CD4-positive, alpha-beta T cell treated with Interleukin-4 for 4 hours (primary cell): ENCODE measurements at regions not wholly inside any gene's neighbourhood (a gene's known extent, or its start where the extent isn't known, plus 50 kb on each side); places are given as distances from the start of the nearest gene placed in this dataset.

Experiments used
- DNase-seq: peaks from one replicate; pipeline ENCODE4 v3.0.0-alpha.2; 2020

DNA sequence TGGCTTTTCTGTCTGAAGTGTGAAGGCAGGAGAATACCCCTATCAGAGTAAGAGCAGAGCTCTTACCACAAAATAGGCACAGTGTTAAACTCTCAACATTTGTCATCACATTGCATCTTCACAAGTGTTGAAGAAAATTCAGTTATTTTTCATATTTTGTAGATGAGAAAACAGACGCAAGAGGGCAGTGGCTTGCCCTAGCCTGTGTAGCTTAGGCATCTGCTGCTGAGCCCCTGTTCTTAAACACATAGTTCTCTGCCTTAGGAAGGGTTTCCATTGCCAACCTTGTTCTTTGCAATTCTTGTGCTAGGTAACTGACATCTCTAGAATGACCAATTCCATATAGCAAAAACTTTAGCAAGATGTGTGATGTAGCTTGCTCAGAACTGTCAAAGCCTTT, 112.7 kb upstream of the RMDN2 start:
- no peak for DNase-seq

DNA sequence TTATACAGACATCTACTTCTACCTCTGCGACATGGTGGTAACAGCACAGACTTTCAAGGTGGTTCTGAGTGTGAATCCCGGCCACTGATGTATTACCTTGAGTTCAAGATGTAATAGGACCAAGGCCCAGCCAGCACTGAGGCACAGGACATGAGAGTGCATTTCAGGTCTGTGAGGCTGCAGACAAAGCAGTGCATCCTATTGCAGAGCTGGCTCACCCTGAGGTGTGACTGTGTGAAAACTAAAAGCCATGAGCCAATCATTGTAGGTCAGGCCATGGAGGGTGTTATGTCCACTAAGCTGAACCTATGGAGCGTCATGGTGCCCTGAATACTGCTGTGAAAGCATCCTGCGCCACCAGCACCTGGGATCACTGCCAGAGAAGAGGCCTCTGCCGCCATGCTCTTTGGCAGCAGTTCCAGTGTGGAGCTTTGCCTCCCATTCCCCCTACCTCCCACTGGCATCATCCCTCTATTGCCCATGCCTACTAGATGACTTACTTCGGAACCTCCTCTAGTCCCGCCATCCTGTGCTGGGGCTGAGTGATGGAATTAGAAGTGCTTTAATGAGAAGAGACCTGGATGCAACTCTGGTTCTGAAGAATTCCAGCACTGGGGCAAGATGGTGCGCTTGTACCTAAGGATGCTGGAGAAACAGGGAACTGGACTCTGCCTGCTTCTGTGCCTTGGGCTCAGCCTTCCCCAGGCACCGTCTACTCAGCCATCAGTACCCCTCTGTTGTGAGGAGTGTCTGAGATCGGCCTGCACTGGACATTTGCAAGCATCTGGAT, 112.0 kb upstream of the RMDN2 start:
- no peak for DNase-seq

DNA sequence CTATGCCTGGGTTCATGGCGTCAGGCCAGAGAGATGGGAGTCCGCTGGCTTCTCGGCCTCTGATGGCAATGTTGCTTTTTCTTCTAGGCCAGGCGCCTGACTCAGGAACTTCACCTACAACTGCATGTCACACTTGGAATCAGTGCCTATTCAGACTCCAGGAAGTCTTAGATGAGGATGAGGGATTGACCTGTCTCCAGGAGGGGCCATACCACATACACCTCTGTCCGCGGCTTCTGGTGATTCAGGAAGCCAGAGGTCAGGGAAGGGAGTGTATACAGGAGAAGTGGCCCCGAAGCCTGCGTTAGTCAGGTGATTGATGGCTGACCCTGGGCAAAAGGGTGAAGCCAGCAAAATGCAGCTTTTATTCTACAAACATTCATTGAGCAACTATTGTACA, 109.1 kb upstream of the RMDN2 start:
- no peak for DNase-seq

DNA sequence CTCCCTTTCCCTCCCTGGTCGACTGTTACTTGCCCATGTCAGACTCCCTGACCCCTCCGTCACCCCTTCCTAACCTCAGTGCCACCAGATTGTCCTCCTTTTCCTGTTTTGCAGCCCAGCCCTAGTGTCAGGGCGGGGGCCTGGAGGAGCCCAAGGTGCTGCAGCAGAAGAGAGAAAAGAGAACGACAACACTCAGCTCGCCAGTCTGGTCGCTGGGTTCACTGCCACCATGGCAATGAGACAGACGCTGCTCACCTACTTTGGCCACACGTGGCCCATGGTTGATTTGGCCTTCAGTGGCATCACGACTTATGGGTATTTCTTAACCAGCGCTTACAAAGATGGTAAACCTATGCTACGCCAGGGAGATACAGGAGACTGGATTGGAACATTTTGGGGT, 108.4 kb upstream of the RMDN2 start:
- DNase-seq: no peak

DNA sequence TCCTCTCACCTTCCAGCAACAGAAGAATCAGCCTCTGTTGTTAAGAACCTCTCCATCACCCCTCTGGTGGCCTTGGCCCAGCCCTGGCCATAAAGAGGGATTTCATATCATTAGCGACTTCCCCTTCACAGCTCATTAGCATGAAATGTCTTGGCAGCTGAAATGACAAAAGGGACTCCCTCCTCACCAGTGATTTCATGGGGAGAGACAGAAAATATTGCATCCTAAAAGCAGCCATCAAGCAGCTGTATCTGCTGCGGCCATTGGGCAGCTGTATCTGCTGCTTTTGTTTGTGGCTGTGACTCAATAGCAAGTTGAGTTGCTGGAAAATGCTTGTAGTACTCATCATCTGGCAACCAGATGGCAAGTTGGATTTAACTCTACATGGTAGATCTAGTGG, 105.9 kb upstream of the RMDN2 start:
- no peak for DNase-seq

DNA sequence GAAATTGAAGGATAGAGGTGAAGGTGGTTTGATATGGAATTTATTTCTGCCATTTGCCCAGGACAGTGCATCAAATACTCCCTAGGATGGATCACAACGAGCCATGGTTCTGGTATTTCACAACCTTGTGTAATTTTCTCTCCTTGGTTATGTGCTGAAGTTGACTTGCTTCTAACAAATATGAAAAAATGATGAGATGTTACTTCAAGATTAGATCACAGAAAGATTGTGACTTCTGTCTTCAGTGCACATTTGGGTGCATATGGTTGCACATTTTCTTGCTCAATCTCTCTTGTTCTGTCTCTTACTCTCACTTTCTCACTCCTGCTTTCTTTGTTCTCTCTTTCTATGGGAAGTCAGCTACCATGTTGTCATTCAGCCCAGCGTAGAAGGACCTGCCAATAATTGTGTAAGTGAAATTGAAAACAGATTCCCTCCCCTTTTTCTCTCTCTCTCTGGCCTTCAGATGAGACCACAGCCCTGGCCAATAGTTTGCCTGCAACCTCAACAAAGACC, 104.6 kb upstream of the RMDN2 start:
- no peak for DNase-seq

DNA sequence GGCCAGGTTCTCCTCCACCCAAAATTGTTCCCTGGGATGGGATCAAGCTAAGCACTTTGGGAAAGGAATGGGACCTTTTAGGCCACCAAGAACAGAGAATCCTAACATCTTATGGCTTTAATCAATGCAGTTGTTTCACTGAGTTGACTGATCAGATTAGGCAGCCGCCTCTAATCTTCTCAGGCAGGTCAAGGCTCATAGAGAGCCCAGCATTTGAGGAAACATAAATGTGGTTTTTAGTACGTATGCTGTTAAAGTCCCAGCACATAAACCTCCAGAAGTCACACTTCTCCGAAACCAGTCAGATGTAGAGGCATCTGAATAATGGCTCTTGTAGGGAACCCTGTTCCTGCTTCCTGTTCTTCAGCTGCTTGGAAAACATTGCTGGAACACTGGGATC, 99.5 kb upstream of the RMDN2 start:
- DNase-seq: no peak

DNA sequence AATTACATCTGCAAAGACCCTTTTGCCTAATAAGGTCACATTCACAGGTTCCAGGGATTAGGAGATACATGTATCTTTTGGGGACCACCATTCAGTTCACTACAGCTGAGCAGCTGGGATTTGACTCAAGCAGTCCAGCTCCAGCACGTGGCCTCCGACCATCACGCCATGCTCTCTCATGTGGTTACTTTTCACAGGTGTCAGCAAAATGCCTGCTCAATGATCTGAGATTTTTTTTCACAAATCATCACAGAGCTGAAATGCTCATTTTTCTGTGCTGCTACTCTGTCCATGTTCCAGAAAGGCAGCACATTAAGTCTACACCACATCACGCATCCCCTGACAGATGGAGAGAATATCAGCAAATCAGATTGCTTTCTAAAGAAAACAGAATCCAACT, 98.5 kb upstream of the RMDN2 start:
- DNase-seq: no peak

DNA sequence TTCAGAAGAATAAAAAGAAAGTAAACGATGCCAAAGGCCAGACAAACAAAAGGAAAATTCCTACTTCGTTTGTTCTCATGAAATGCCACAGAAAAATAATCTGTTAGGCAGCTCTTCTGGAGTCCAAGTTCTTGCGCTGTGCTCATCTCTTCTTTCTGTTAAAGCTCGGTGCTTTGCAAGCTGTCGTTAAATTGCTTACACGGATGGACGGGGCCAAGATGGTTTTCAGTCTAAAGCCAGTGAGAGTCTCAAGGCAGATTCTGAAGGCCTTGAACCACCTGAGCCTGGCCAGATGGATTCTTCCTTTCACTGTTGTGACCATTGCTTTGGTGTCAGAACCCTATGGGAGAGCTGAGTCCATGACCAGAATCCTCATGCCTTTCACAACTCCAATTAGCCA, 97.6 kb upstream of the RMDN2 start:
- no peak for DNase-seq

DNA sequence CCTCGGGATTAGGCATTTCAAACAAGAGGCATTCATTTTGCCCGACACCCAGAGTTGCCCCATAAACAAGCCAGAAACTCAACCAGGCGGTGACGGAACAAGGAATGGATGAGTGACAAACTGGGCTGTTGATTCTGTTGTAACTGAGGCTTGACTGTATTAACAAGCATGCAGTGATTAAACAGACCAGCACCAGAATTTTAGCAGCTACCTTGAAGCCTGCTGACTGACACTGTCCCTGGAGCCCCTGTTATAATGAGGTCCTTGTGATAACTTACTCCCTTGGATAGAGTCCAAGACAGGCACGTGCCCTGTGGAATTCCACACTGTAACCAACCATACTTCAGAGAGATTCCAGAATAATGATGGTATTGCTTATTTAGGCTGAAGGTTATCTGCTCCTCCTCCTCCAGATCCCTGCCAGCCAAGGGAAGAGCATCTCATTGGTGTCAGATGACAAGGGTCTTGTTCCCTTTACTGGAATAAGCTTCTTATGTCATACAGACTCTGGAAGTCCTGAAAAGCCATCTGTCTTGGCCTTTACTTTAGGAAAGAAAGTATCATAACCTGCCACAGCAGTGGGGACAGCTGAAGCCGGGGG, 97.1 kb upstream of the RMDN2 start:
- no peak for DNase-seq

DNA sequence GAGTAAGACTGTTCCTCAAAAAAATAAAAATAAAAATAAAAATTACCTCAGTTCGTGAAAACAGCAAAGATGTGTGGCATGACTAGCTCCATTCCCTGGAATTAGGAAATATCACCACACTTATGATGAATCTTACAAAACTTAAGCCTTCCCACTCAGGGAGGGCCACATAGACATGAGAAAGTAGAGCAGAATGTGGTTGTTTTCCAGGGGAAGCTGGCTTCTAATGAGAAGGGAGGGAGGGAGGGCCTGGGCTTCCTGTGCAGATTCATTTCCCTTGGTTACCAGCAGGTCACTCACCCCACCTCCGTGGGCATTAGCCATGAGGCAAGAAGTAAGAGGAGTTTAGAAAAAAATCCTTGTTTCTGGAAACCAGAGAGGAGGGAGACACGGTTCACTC, 95.9 kb upstream of the RMDN2 start:
- DNase-seq: peak; percentile 34

DNA sequence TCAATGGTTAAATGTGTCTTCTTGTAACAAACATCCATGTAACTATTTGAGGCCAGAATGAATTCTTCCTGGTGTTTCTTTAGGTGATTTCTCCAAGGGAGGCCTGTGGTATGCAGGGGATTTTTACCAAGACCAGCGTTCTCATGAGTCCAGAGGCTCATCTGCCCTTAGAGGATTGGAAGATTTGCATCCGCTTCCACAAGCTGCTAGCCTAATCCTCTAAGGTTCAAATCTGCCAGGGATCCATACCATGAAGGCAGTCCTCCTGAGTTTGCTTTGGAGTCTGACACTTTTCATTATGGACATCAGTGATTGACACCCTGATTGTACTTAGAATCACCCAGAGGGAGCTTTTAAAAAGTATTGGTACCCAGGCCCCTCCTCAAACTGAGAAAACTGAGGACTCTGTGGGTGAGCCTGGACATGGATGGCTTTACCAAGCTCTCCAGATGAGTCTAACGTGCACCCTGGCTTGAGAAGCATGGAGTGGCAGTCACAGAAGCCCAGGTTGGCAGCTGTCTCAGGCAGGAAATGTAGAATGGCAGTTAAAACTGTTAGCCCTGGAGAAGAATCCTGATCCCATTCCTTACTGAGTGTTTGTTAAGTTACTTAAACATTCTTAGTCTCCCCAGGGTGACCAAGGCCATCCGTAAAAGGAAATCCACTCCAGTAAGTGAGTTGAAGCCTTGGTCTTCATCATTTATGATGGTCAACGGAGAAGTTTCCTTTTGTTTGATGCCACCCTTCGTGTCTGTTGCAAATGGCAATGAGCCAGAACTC, 95.3 kb upstream of the RMDN2 start:
- no peak for DNase-seq

DNA sequence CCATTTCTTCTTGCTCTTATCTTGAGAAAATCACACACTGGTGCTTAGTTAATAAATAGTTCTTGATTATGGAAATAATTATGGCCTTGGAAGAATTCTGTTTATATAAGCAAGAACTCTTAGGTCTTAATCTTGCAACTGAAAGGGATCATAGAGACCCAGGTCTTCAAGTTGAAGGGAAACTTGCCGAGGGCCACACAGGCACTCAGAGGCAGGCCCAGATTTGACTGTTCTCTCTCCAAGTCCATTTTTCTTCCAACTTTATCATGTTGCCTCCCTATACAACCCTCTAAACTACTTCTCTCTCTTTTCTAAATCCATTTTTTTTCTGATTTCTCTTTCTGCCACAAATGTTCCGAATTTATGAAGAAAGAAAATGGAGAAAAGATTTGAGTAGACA, 94.5 kb upstream of the RMDN2 start:
- no peak for DNase-seq

DNA sequence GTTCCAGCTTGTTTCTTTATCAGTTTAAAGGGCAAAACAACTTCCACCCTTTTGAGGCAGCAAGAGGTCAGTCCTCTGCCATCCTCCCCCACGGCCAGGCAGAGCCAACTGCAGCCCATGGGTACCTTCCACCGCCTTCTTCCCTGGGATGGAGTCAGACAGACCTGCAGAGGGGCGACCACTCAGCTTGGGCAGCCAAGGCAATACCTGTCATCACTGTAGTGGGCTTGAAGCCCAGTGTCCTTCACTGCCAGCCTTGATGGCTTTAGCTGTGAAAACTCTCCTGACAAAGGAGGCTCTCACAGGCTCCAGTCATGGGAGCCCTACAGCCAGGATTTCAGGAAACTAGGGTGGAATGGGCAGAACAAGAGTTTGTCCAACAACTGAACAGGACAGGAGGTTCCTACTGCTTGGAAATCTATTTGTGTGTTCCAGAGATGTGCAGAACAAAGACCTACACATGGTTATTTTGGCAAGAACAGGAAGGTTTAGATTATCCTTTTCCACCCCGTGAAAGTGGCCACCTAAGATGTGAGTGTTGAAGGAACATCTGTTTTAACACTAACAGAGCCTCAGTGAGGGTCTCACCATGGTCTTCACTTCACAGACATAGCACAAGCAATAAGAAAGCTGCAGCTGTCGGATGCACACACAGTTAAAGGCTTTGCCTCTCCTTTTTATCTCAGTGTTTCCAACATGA, 93.9 kb upstream of the RMDN2 start:
- DNase-seq: no peak

DNA sequence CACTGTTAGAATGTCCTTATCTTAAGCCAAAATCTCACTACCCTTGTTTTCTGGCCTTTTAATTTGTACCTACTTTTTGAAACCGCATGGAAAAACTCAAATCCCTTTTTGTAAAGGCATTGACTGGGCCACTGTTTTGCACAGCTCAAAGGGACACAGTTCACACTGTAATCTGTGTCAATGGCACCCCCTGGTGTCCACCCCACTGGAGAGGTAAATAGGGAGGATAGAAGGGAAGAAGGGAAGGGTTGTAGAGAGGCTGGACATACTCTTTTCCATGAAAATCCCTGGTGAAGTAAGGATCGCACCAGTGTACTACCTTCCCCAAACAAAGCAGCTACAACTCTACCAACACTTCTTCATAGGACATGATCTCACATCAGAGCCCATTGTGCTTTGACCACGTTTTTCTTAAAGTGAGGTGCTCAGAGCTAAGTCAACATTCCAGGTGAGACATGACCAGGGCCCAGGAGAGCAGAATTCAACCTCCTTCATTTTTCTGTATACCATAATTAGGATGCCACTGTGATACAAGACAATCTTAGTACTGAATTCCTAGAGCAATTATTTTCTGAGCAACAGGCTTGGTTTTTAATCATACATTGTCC, 92.4 kb upstream of the RMDN2 start:
- DNase-seq: peak; percentile 77

DNA sequence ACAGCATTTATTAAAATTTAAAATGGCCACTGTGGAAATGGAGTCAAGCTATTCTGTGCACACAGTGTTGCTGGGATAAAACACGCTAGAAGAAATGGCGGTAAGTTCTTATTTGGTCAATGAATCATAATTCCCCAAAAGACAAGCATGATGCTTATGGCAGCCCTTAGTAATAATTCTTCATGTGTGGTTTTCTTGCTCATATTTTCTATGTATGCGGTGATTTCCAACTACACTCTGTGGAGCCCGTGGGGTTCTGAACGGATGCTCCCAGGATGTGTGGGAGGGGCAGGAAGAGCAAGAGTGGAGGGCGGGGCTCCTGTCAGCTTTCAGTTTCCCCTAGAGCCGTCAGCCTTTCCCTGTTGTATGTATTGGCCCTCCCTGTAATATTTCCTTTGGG, 91.7 kb upstream of the RMDN2 start:
- DNase-seq: peak; percentile 80

DNA sequence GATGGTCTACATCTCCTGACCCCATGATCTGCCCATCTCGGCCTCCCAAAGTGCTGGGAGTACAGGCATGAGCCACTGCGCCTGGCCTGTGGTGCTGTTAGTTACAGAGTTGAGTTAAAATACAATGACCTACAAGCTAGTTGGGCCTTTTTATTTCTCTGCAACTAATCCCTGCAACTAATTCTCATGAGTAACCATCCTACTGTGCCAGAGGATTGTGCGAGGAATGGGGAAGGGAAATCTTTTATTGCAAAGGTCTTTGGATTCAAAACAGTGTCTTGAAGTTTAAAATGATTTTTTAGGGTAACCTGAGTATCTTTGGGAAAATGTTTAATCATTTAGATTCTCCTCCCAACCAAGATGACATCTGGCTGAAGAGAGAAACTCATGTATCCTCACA, 88.8 kb upstream of the RMDN2 start:
- DNase-seq: no peak

DNA sequence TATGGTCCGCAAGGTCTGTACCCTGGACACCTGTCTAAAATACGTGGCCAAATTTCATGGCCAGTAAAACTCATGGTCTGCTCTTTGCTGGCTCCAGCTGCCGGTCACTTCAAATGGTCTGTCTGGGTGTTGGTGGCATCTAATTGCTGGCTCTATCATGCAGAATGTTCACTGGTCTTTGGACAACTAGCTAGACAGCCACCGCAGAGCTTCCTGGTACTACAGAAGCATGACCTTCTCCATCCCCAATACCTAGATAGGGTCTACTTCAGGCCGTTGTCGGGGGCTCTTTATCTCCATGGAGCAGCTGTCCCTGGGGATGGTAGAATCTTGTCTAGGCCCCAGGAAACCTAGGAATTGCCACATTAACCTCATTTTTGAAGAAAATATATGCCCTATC, 88.4 kb upstream of the RMDN2 start:
- no peak for DNase-seq

DNA sequence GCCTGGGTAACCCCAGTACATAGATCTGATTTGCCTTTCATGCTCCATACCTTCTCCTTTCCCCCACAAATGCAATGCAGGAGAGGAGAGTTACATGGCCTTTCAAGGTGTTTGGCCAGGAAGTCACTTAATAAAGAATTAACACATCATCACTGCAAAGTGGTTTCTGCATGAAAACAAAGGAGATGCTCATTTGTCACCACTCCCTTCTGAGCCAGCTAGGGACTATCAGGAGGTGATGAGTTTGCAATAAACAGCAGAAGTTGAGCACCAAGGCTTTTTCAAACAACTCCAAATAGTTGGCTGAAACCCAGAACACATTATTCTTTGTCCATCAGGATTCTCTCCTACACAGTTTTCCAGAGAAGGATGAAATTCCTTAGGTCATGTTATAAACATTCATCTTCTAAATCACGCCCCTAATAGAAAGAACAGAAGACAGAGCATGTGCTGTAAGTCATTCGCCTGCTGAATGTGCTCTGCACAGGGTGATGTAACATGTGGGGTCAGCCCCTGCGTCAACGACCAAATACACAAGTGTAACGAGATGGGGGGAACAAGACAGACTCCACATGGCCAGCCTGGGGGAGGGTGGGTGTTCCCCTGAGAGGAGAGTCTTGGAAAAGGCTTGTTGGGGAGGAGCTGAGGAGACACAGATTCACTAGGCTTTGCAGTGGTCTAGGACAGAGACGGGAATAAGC, 87.3 kb upstream of the RMDN2 start:
- DNase-seq: no peak

DNA sequence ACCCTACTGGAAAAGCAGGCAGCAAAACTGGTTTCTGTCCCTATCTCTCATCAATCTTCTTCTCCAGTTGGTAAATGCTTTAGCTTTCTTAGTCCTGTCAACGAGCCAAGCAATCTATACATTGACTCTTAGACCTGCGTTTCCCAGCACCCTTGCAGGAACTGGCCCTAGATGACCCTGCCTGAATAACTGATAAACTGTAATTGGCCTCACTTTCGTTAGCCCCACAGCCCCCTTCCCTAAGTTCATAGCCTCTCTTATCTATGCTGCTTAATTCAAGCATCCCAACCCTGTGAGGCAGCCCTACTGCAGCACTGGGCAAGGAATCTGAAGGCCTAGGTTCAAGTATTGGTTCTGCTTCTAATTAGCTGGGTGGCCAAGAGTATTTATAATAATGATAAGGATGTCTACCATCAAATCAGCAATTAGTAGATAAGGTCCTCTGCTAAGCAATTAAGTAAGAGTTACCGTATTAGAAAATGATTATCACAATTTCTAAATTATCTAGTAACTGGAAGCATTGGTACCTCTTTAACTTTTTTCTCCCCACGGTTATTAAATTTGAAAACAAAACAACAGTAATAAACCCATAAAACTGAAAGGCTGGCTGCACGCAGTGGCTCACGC, 86.4 kb upstream of the RMDN2 start:
- DNase-seq: no peak

DNA sequence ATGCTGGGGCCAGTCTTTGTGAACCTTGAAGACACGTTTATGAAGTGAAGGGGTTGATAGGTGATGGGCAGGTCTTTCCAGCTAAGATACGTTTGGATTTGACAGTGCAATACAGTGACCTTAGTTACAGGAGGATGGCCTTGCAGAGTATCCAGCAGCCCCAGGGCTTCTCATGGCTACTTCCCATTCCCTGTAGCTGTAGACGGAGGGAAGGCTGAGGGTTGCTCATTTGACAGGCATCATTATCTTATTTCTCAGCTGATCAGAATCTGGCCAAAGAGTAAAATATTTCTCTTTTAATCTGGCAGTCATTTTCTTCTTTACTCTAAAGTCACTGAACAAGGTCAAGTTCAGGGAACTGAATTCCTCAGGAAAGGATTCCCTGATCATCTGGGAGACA, 85.1 kb upstream of the RMDN2 start:
- no peak for DNase-seq
